ENCODE measurements at regions not wholly inside any gene's neighbourhood (a gene's known extent, or its start where the extent isn't known, plus 50 kb on each side); places are given as distances from the start of the nearest gene placed in this dataset.

- dilution Hi-C loops (cut with HindIII; ENCODE audit: low sequenced_read_pairs, unreplicated experiment) (no loop called here), in situ Hi-C loops (cut with MboI; ENCODE audit: low sequenced_read_pairs) (no loop called here), intact Hi-C loops (cut with micrococcal nuclease) (no loop called here)
- no peaks in the 10 kb centered on the region for H3K27me3 ChIP-seq (ENCODE audit: control insufficient read depth, insufficient read depth, low read length)
- WGBS, 2 experiments (ENCODE audit: extremely low coverage in 2 of 2, insufficient read length in 1 of 2): no CpG with 5 or more reads among the region's 4 CpGs
- H2BK5ac ChIP-seq (ENCODE audit: low read depth, low read length, poor library complexity, severe bottlenecking): no peak overlapping the region
- no peak overlapping the region for H2BK20ac ChIP-seq (ENCODE audit: low read depth, low read length)
- H4K5ac ChIP-seq (ENCODE audit: low read depth, low read length): no peak overlapping the region
- no peak overlapping the region for H3K56ac ChIP-seq (ENCODE audit: extremely low read depth, insufficient read depth, low read length)
- no peak overlapping the region for H2BK15ac ChIP-seq (ENCODE audit: low read depth, low read length)
- no peak overlapping the region for H3K18ac ChIP-seq (ENCODE audit: low read depth, low read length)
- no peak overlapping the region for H3K23ac ChIP-seq (ENCODE audit: low read depth, low read length)
- no peaks in the 10 kb centered on the region for H3K4me1 ChIP-seq (ENCODE audit: control insufficient read depth, insufficient read depth, low read length)
- H3K4me3 ChIP-seq (ENCODE audit: insufficient read depth, low read depth, low read length): no peak overlapping the region
- H3K9ac ChIP-seq (ENCODE audit: low read depth, low read length): no peak overlapping the region
- H3K4ac ChIP-seq (ENCODE audit: low read depth, low read length): no peak overlapping the region
- ATAC-seq (ENCODE audit: low read depth) (no peak), DNase-seq (no peak)
- H2BK120ac ChIP-seq (ENCODE audit: low read depth, low read length): no peak overlapping the region
- no peak overlapping the region for H2AK5ac ChIP-seq (ENCODE audit: low read depth, low read length)
- no peak overlapping the region for H4K91ac ChIP-seq (ENCODE audit: insufficient read depth, low read depth, low read length)
- no peak overlapping the region for H4K8ac ChIP-seq (ENCODE audit: low read depth in 2 of 2, low read length in 2 of 2)
- H3K79me1 ChIP-seq (ENCODE audit: low read depth in 1 of 2, low read length in 2 of 2): no peaks in the 10 kb centered on the region
- peaks cover 5% of the 10 kb centered on the region; the same call in 1 of the 2 replicates for H3K9me3 ChIP-seq (ENCODE audit: control insufficient read depth, insufficient read depth, low read length)
- H2AK9ac ChIP-seq (replicated peaks; ENCODE audit: low read depth, low read length, poor library complexity): no peak overlapping the region
- no peak overlapping the region for H3K27ac ChIP-seq (ENCODE audit: insufficient read depth, low read length)
- no peak overlapping the region for H2AFZ ChIP-seq (replicated peaks; ENCODE audit: low read length, poor library complexity)
- no peak overlapping the region for H3K14ac ChIP-seq (replicated peaks; ENCODE audit: low read depth, low read length)
- no peaks in the 10 kb centered on the region for H3K36me3 ChIP-seq (ENCODE audit: control insufficient read depth, insufficient read depth, low read length)
- H3K9me1 ChIP-seq (ENCODE audit: insufficient read depth, low read length): no peaks in the 10 kb centered on the region
- BruUV-seq (replicated peaks): no TSS peak
- H4K20me1 ChIP-seq (ENCODE audit: insufficient read depth, low read length): no peaks in the 10 kb centered on the region
- ChIA-PET CTCF (no interaction called here), POLR2A (ENCODE audit: unreplicated experiment) (no interaction called here)
- no peak for TF ChIP-seq BHLHE40 (IDR thresholded peaks at IDR 0.05; ENCODE audit: low read depth, low read length)
- TF ChIP-seq NFE2L2 (IDR thresholded peaks at IDR 0.05; ENCODE audit: low read depth, low read length): no peak
- TF ChIP-seq CHD1 (IDR thresholded peaks at IDR 0.05; ENCODE audit: low read depth, low read length): no peak
- no peak for TF ChIP-seq MAZ (IDR thresholded peaks at IDR 0.05; ENCODE audit: borderline replicate concordance, low read depth, low read length)
- TF ChIP-seq MAFK (IDR thresholded peaks at IDR 0.05; ENCODE audit: low read depth, low read length): no peak
- no peak for TF ChIP-seq CEBPB (IDR thresholded peaks at IDR 0.05; ENCODE audit: low read depth, low read length)
- TF ChIP-seq POLR2A (IDR thresholded peaks at IDR 0.05; ENCODE audit: low read depth, low read length): no peak
- no peak for TF ChIP-seq CTCF (conservative IDR thresholded peaks at IDR 0.05; ENCODE audit: low read depth, low read length)
- no peak for TF ChIP-seq FOS (IDR thresholded peaks at IDR 0.05; ENCODE audit: low read depth, low read length)
- no peak for TF ChIP-seq RCOR1 (IDR thresholded peaks at IDR 0.05; ENCODE audit: insufficient replicate concordance, low read length)
- no peak for TF ChIP-seq USF2 (IDR thresholded peaks at IDR 0.05; ENCODE audit: low read depth, low read length)
- TF ChIP-seq SMC3 (IDR thresholded peaks at IDR 0.05; ENCODE audit: low read depth, low read length): no peak
- TF ChIP-seq MXI1 (IDR thresholded peaks at IDR 0.05; ENCODE audit: borderline replicate concordance, low read depth, low read length): no peak
- TF ChIP-seq RFX5 (IDR thresholded peaks at IDR 0.05; ENCODE audit: low read depth, low read length): no peak
- H3K4me2 ChIP-seq (ENCODE audit: low read depth, low read length): no peak overlapping the region
These were observed 106.6 kb upstream of the CHST15 start for GRCh38 chr10:124200011-124200410.
